AG04449 (cell line): ENCODE measurements at regions not wholly inside any gene's neighbourhood (a gene's known extent, or its start where the extent isn't known, plus 50 kb on each side); places are given as distances from the start of the nearest gene placed in this dataset.
"Not testable (repeated sequence)": the region's sequence is repeated elsewhere in the genome, so short reads cannot be mapped to it uniquely, and the experiment has no call there.

ENCODE experiments used
- CTCF ChIA-PET: fragments of 350-600 bp; formaldehyde crosslinking; extraction: SDS; loops from one replicate; lab custom pipeline; 2021; ENCODE audit warnings: antibody characterized with exemption; lab: Yijun Ruan, JAX
- POLR2A ChIA-PET: fragments of 400-600, 350-600 bp; formaldehyde crosslinking; extraction: SDS; loops from one replicate; lab custom pipeline; 2020; ENCODE audit warnings: antibody characterized with exemption, inconsistent platforms; lab: Yijun Ruan, JAX
- DNase-seq: peaks from one replicate; pipeline ENCODE4 v3.0.0-alpha.2; 2010; ENCODE audit warnings: low read depth, low spot score
- H3K4me3 ChIP-seq: 2 replicates; pipeline ENCODE4 v1.5.1; 2011; ENCODE audit warnings: low read depth, mild to moderate bottlenecking, control low read depth, low read length
- TF ChIP-seq, protein P1 (sequence below): IDR thresholded peaks from one replicate; pipeline ENCODE4 v1.5.1; 2011; ENCODE audit warnings: mild to moderate bottlenecking, moderate library complexity, low read length, control low read depth, inconsistent platforms; ENCODE audit not compliant: insufficient read depth; ENCODE audit errors: missing control alignments

DNA sequence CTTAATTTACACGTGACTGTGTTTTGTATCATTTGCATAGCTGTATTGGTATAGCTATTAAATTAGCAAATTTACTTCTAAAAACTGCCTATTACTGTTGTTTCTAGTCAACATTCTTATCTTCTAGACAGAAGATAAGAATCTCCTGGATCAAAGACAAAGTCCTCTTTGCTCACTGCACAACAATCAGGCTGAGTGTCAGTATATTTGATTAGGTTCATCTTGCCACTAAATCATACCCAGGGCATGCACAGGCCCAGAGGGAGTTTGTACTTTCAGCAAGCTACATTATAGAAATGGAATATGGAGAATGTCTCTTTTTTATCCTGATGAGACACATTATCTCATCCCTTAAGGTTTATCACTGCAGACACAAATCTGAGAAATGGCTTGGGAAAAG lies 579.1 kb downstream of the SLCO4C1 start:
- ChIA-PET POLR2A (no interaction called here), CTCF (no interaction called here)
- no peak overlapping the region for H3K4me3 ChIP-seq
- TF ChIP-seq, protein P1, sequence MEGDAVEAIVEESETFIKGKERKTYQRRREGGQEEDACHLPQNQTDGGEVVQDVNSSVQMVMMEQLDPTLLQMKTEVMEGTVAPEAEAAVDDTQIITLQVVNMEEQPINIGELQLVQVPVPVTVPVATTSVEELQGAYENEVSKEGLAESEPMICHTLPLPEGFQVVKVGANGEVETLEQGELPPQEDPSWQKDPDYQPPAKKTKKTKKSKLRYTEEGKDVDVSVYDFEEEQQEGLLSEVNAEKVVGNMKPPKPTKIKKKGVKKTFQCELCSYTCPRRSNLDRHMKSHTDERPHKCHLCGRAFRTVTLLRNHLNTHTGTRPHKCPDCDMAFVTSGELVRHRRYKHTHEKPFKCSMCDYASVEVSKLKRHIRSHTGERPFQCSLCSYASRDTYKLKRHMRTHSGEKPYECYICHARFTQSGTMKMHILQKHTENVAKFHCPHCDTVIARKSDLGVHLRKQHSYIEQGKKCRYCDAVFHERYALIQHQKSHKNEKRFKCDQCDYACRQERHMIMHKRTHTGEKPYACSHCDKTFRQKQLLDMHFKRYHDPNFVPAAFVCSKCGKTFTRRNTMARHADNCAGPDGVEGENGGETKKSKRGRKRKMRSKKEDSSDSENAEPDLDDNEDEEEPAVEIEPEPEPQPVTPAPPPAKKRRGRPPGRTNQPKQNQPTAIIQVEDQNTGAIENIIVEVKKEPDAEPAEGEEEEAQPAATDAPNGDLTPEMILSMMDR = no peak
- DNase-seq = no peak

DNA sequence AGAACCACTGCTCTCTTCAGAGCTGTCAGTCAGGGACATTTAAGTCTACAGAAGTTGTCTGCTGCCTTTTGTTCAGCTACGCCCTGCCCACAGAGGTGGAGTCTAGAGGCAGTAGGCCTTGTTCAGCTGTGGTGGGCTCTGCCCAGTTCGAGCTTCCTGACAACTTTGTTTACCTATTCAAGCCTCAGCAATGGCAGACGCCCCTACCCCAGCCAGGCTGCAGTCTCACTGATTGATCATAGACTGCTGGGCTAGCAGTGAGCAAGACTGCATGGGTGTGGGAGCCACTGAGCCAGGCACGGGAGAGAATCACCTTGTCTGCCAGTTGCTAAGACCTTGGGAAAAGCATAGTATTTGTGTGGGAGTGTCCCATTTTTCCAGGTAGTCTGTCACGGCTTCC lies 580.3 kb downstream of the SLCO4C1 start:
- DNase-seq, H3K4me3 ChIP-seq, POLR2A ChIA-PET, CTCF ChIA-PET: not testable (repeated sequence)

DNA sequence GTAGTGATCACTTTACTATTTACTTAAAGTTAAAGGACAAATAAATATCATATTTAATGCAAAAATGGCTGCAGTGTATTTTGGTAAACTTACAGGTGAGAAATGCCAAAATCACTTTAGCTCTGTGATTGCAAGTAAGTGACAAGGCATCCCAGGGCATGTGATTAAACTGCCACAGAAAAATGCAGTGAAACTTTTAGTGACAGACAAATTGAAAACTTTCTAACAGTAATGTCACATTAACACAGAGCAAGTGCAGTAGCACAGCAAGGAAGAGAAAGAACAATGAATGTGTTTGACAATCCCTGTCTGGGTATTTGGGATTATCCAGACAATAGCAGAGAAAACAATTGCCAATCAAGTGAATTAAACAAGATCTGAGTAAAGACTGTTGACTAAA lies 606.8 kb downstream of the SLCO4C1 start:
- CTCF ChIA-PET = interaction anchor here (1.4 kb wide), 1 partner anchor 11 kb away, joined by 5 read pairs; no protein-coding TSS in a partner anchor

DNA sequence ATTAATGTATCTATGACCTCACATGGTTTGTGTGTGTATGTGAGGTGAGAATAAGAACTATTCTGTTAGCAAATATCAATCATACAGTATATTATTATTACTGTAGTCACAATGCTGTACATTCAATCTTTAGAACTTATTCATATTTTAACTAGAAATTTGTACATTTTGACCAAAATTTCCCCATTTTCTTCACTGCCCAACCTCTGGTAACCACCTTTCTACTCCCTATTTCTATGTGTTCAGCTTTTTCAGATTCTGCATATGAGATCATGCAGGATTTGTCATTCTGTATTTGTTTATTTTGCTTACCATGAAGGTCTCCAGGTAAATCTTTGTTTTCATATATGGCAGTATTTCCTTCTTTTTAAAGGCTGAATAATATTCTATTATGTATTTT lies 607.9 kb downstream of the SLCO4C1 start:
- no peak for DNase-seq
- TF ChIP-seq, protein P1 = no peak
- POLR2A ChIA-PET = no interaction called here
- no peak overlapping the region for H3K4me3 ChIP-seq
- CTCF ChIA-PET = interaction anchor here (2.1 kb wide), 1 partner anchor 10 kb away, joined by 12 read pairs; no protein-coding TSS in a partner anchor

More for the DNA sequence above, 606.8 kb downstream of the SLCO4C1 start:
- no peak for DNase-seq
- POLR2A ChIA-PET = no interaction called here
- TF ChIP-seq, protein P1 = no peak
- no peak overlapping the region for H3K4me3 ChIP-seq

DNA sequence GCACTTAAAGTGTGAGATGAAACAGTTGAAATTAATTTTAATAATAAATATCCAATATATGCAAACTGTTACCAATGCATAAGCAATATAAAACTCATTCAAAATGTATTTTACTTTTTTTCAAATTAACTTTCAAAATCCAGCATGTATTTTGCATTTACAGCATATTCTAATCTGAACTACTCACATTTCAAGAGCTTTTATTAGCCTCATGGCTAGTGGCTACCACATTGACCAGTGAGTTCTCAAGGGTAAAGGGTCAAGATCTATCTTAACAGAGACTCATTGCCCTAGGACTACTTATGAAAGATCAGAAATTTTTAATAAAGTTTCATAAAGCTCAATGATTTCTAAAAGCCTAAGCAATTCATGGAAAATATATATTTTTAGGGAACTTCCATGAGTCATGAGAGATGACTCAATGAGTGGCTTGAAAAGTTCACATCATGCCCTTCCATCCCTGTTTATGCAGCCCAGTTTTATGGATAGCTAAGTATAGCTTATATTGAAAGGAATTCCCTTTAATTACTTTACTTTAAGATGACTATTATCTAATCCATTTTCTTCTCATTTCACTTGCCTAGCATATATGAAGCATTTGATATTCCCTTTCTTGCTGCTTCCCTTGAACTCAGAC lies 608.6 kb downstream of the SLCO4C1 start:
- ChIA-PET POLR2A (no interaction called here), CTCF (interaction anchor here (2.1 kb wide), 1 partner anchor 9 kb away, joined by 12 read pairs; no protein-coding TSS in a partner anchor)
- TF ChIP-seq, protein P1 = no peak
- DNase-seq = no peak
- no peak overlapping the region for H3K4me3 ChIP-seq

DNA sequence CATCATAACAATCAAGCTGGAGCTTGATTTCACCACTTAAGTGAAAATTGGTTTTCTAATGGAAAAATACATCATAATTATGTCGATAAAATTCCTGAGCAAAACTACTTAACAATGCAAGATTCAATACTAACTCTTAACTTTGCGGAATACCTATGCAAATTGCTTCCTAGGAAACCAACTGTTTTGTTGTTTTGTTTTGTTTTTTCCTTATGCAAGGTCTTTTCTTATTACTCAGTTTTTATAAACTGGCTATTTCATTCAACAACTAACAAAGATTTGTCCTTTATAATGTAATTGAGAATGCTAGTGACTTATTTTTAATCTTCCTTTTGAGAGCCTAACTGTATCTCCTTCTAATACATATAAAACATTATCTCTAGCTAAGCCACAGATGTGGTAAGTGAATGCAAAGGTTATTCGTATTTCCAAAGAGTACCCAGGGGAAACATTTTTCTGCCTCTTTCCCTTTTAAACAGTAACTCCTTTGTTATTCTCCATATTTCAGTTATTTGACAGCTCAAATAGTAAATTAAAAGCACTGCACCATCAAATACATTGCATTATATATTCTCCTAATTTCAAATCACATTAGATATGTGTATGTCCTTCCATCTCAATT lies 609.4 kb downstream of the SLCO4C1 start:
- no peak overlapping the region for H3K4me3 ChIP-seq
- CTCF ChIA-PET = interaction anchor here (2.1 kb wide), 1 partner anchor 8 kb away, joined by 12 read pairs; no protein-coding TSS in a partner anchor
- POLR2A ChIA-PET = no interaction called here
- TF ChIP-seq, protein P1 = no peak
- no peak for DNase-seq
